Muscle of arm (tissue), 1 donor: ENCODE measurements at regions not wholly inside any gene's neighbourhood (a gene's known extent, or its start where the extent isn't known, plus 50 kb on each side); places are given as distances from the start of the nearest gene placed in this dataset.

Experiments
- DNase-seq: peaks from one replicate; pipeline ENCODE4 v3.0.0-alpha.2; 2013

GRCh38 chr6:133184798-133185372, 56.3 kb upstream of the EYA4 start:
- peak; percentile 41 for DNase-seq

- no peak for DNase-seq
Observed at GRCh38 chr6:133185731-133186130, 55.4 kb upstream of the EYA4 start.

GRCh38 chr6:133187114-133187513, 54.0 kb upstream of the EYA4 start:
- no peak for DNase-seq

- no peak for DNase-seq
Observed at GRCh38 chr6:133187657-133188453, 53.3 kb upstream of the EYA4 start.

GRCh38 chr6:133190912-133191311, 50.2 kb upstream of the EYA4 start:
- no peak for DNase-seq

- peak; percentile 7 for DNase-seq
Observed at GRCh38 chr6:133191323-133191722, 49.8 kb upstream of the EYA4 start.
